Large intestine (tissue), 3 donors: ENCODE measurements at regions not wholly inside any gene's neighbourhood (a gene's known extent, or its start where the extent isn't known, plus 50 kb on each side); places are given as distances from the start of the nearest gene placed in this dataset.

ENCODE experiments used
- DNase-seq, 2 donors: peaks; one replicate each; pipeline versions ENCODE4 v3.0.0 to v3.0.0-alpha.2; 2013
- H3K27ac ChIP-seq: one replicate; pipeline ENCODE4 v1.5.1; 2013; ENCODE audit warnings: low read length
- H3K27me3 ChIP-seq: 2 replicates; pipeline ENCODE4 v1.6.1; 2013; ENCODE audit warnings: low read length; ENCODE audit not compliant: control insufficient read depth, insufficient read depth
- H3K36me3 ChIP-seq: 2 replicates; pipeline ENCODE4 v1.6.1; 2013; ENCODE audit warnings: low read length; ENCODE audit not compliant: control insufficient read depth, insufficient read depth
- H3K4me1 ChIP-seq: one replicate; pipeline ENCODE4 v1.6.1; 2013; ENCODE audit warnings: low read length; ENCODE audit not compliant: control insufficient read depth, insufficient read depth
- H3K4me3 ChIP-seq: one replicate; pipeline ENCODE4 v1.5.1; 2013; ENCODE audit warnings: low read length
- H3K9me3 ChIP-seq: one replicate; pipeline ENCODE4 v1.6.1; 2013; ENCODE audit warnings: mild to moderate bottlenecking, low read depth, low read length, moderate library complexity; ENCODE audit not compliant: control insufficient read depth
- WGBS: methylation state at CpG from one replicate; pipeline ENCODE4 v1.1.5; 2013; ENCODE audit warnings: low lambda C conversion rate; ENCODE audit not compliant: insufficient coverage; 5-methylcytosine and 5-hydroxymethylcytosine counted together

- Histone ChIP-seq H3K4me1 (no peaks in the 10 kb centered on the region), H3K36me3 (no peaks in the 10 kb centered on the region), H3K27ac (no peak overlapping the region), H3K4me3 (no peak overlapping the region), H3K9me3 (no peaks in the 10 kb centered on the region), H3K27me3 (peaks cover 2% of the 10 kb centered on the region)
- DNase-seq = no peak
- WGBS = no CpG with 5 or more reads among the region's 3 CpGs
Observed at GRCh38 chr22:27011717-27012116, 354.3 kb downstream of the MIAT start.

- H3K4me3 ChIP-seq = no peak overlapping the region
- no peaks in the 10 kb centered on the region for H3K4me1 ChIP-seq
- no peaks in the 10 kb centered on the region for H3K9me3 ChIP-seq
- H3K27me3 ChIP-seq = peaks cover 26% of the 10 kb centered on the region
- no peak for DNase-seq
- H3K27ac ChIP-seq = no peak overlapping the region
- no peaks in the 10 kb centered on the region for H3K36me3 ChIP-seq
- WGBS = no CpG with 5 or more reads among the region's 4 CpGs
Observed at GRCh38 chr22:27019827-27020226, 362.4 kb downstream of the MIAT start.

GRCh38 chr22:27022274-27022895 lies 365.0 kb downstream of the MIAT start:
- no CpG with 5 or more reads among the region's 8 CpGs for WGBS
- Histone ChIP-seq H3K9me3 (no peaks in the 10 kb centered on the region), H3K27me3 (peaks cover 26% of the 10 kb centered on the region), H3K4me1 (no peaks in the 10 kb centered on the region), H3K27ac (no peak overlapping the region), H3K36me3 (no peaks in the 10 kb centered on the region), H3K4me3 (no peak overlapping the region)
- no peak for DNase-seq

- DNase-seq = no peak
- Histone ChIP-seq H3K4me3 (no peak overlapping the region), H3K36me3 (no peaks in the 10 kb centered on the region), H3K4me1 (no peaks in the 10 kb centered on the region), H3K27ac (no peak overlapping the region), H3K27me3 (peaks cover 26% of the 10 kb centered on the region), H3K9me3 (no peaks in the 10 kb centered on the region)
- WGBS = 79% methylated on average over 3 of the region's 17 CpGs
Observed at GRCh38 chr22:27022896-27023361, 365.5 kb downstream of the MIAT start.

- Histone ChIP-seq H3K9me3 (no peaks in the 10 kb centered on the region), H3K27me3 (peaks cover 26% of the 10 kb centered on the region), H3K4me3 (no peak overlapping the region), H3K4me1 (no peaks in the 10 kb centered on the region), H3K27ac (no peak overlapping the region), H3K36me3 (no peaks in the 10 kb centered on the region)
- WGBS = no CpG with 5 or more reads among the region's 1 CpG
- DNase-seq = no peak
Observed at GRCh38 chr22:27023591-27023990, 366.2 kb downstream of the MIAT start.

- Histone ChIP-seq H3K27ac (no peak overlapping the region), H3K9me3 (no peaks in the 10 kb centered on the region), H3K4me3 (no peak overlapping the region), H3K27me3 (peaks cover 23% of the 10 kb centered on the region), H3K36me3 (no peaks in the 10 kb centered on the region), H3K4me1 (no peaks in the 10 kb centered on the region)
- DNase-seq = no peak
- 83% methylated on average over 1 of the region's 1 CpG for WGBS
Observed at GRCh38 chr22:27024982-27025381, 367.6 kb downstream of the MIAT start.

GRCh38 chr22:27028093-27028492 lies 370.7 kb downstream of the MIAT start:
- Histone ChIP-seq H3K27me3 (peaks cover 4% of the 10 kb centered on the region), H3K9me3 (no peaks in the 10 kb centered on the region), H3K27ac (no peak overlapping the region), H3K4me1 (no peaks in the 10 kb centered on the region), H3K36me3 (no peaks in the 10 kb centered on the region), H3K4me3 (no peak overlapping the region)
- WGBS = no CpG with 5 or more reads among the region's 3 CpGs
- DNase-seq = no peak

- H3K4me1 ChIP-seq = no peaks in the 10 kb centered on the region
- peaks cover 9% of the 10 kb centered on the region for H3K27me3 ChIP-seq
- H3K36me3 ChIP-seq = no peaks in the 10 kb centered on the region
- H3K4me3 ChIP-seq = no peak overlapping the region
- no peaks in the 10 kb centered on the region for H3K9me3 ChIP-seq
- no CpG with 5 or more reads among the region's 1 CpG for WGBS
- no peak for DNase-seq
- H3K27ac ChIP-seq = no peak overlapping the region
Observed at GRCh38 chr22:27029584-27030130, 372.3 kb downstream of the MIAT start.

- Histone ChIP-seq H3K27me3 (peaks cover 9% of the 10 kb centered on the region), H3K4me1 (no peaks in the 10 kb centered on the region), H3K36me3 (no peaks in the 10 kb centered on the region), H3K27ac (no peak overlapping the region), H3K4me3 (no peak overlapping the region), H3K9me3 (no peaks in the 10 kb centered on the region)
- WGBS = no CpG with 5 or more reads among the region's 29 CpGs
- no peak for DNase-seq
Observed at GRCh38 chr22:27032091-27032761, 374.8 kb downstream of the MIAT start.

- 92% methylated on average over 2 of the region's 14 CpGs for WGBS
- Histone ChIP-seq H3K4me3 (no peak overlapping the region), H3K36me3 (no peaks in the 10 kb centered on the region), H3K9me3 (no peaks in the 10 kb centered on the region), H3K4me1 (no peaks in the 10 kb centered on the region), H3K27ac (no peak overlapping the region), H3K27me3 (peaks cover 16% of the 10 kb centered on the region)
- DNase-seq = no peak
Observed at GRCh38 chr22:27041745-27042310, 384.4 kb downstream of the MIAT start.
